Vagina (tissue), 2 donors: ENCODE measurements at regions not wholly inside any gene's neighbourhood (a gene's known extent, or its start where the extent isn't known, plus 50 kb on each side); places are given as distances from the start of the nearest gene placed in this dataset.

Experiments
- DNase-seq, 2 donors: peaks; one replicate each; pipeline ENCODE4 v3.0.0-alpha.2; 2017; ENCODE audit errors: extremely low spot score in 2 of 2
- H3K27ac ChIP-seq: fragments of 200-600 bp; sonication (generic); one replicate; pipeline ENCODE4 v1.5.1; 2019
- H3K27me3 ChIP-seq: fragments of 200-600 bp; sonication (generic); one replicate; pipeline ENCODE4 v1.5.1; 2019
- H3K36me3 ChIP-seq, 2 donors: fragments of 200-600 bp; sonication (generic); one replicate each; pipeline ENCODE4 v1.5.1; 2017 to 2019
- H3K4me1 ChIP-seq: fragments of 200-600 bp; sonication (generic); one replicate; pipeline ENCODE4 v1.5.1; 2019
- H3K4me3 ChIP-seq, 2 donors: fragments of 200-600 bp; sonication (generic); 1 replicate in 1 of 2; 2 replicates in 1 of 2; pipeline ENCODE4 v1.5.1; 2016 to 2019
- H3K9me3 ChIP-seq: fragments of 200-600 bp; sonication (generic); one replicate; pipeline ENCODE4 v1.5.1; 2019
- CTCF ChIP-seq, 3 experiments: fragments of 450-650 bp in 2 of 3; fragments of 200-600 bp in 1 of 3; sonication (generic) in 1 of 3; IDR thresholded peaks; one replicate each; pipeline ENCODE4 v1.5.1; 2017 to 2019; ENCODE audit warnings: antibody characterized with exemption in 3 of 3, mild to moderate bottlenecking in 2 of 3, moderate library complexity in 2 of 3
- POLR2A ChIP-seq, 2 donors: fragments of 450-650 bp; IDR thresholded peaks; one replicate each; pipeline ENCODE4 v1.6.1; 2017; ENCODE audit warnings: antibody characterized with exemption in 2 of 2, mild to moderate bottlenecking in 2 of 2, moderate library complexity in 2 of 2
- POLR2AphosphoS5 ChIP-seq, 2 donors: sonication (generic); formaldehyde crosslinking; IDR thresholded peaks; one replicate each; pipeline ENCODE4 v1.9.0; 2017; ENCODE audit warnings: antibody characterized with exemption in 2 of 2, mild to moderate bottlenecking in 2 of 2, low read depth in 1 of 2; ENCODE audit not compliant: insufficient read depth in 1 of 2
- intact Hi-C: fragments of 100-400 bp; cut with DNase I; formaldehyde crosslinking; loops from one replicate; pipeline ENCODE4 v1.15.1; 2023

DNA sequence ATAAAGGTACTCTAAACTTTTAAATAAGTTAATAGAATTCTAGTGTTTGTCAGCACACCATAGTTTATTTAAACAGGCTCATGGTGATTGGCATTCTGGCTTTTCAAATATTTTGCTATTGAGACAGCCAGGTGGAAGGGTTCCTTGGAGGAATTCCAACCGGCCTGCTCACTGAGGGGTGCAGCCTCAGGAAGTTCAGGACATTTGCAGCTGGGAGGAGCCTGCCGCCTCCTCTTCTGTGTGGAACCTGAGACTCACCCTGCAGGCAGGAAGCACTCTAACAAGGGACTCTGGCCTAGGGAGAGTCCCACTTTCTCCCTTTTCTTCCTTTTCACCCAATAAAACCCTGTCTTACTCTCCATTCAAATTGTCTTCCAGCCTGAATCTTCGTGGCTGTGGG is 1328.0 kb downstream of the FSTL5 start:
- DNase-seq, result no peak
- H3K36me3 ChIP-seq, result no peaks in the 10 kb centered on the region
- intact Hi-C loops, result no loop called here
- H3K27me3 ChIP-seq, result no peaks in the 10 kb centered on the region
- H3K9me3 ChIP-seq, result no peaks in the 10 kb centered on the region
- H3K4me3 ChIP-seq, result no peak overlapping the region
- H3K4me1 ChIP-seq, result no peaks in the 10 kb centered on the region
- no peak overlapping the region for H3K27ac ChIP-seq
- TF ChIP-seq POLR2A (IDR thresholded peaks at IDR 0.05), result no peak
- no peak for TF ChIP-seq POLR2AphosphoS5 (IDR thresholded peaks at IDR 0.05; ENCODE audit: insufficient read depth in 1 of 2, low read depth in 1 of 2)
- TF ChIP-seq CTCF (IDR thresholded peaks at IDR 0.05), result no peak

DNA sequence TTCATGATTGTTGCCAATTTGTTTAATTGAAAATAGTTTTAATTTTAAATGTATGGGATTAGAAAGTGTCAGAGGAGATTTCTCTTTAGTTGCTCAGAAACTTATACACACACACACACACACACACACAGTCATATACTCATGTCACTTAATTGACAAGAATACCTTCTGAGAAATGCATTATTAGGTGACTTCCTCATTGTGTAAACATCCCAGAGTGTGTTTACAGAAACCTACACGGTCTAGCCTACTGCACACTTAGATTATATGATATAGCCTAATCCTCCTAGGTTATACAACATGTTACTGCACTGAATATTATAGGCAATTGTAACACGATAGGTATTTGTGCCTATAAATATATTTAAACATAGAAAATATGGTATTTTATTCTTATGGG is 1327.4 kb downstream of the FSTL5 start:
- H3K27ac ChIP-seq, result no peak overlapping the region
- intact Hi-C loops, result no loop called here
- TF ChIP-seq POLR2A (IDR thresholded peaks at IDR 0.05) (no peak), POLR2AphosphoS5 (IDR thresholded peaks at IDR 0.05; ENCODE audit: insufficient read depth in 1 of 2, low read depth in 1 of 2) (no peak), CTCF (IDR thresholded peaks at IDR 0.05) (no peak)
- no peaks in the 10 kb centered on the region for H3K9me3 ChIP-seq
- no peaks in the 10 kb centered on the region for H3K4me1 ChIP-seq
- no peak for DNase-seq
- H3K36me3 ChIP-seq, result no peaks in the 10 kb centered on the region
- no peak overlapping the region for H3K4me3 ChIP-seq
- H3K27me3 ChIP-seq, result no peaks in the 10 kb centered on the region

GRCh38 chr4:160846121-160846520 is 1317.7 kb downstream of the FSTL5 start:
- H3K9me3 ChIP-seq, result no peaks in the 10 kb centered on the region
- no peaks in the 10 kb centered on the region for H3K36me3 ChIP-seq
- no peak overlapping the region for H3K27ac ChIP-seq
- TF ChIP-seq POLR2A (IDR thresholded peaks at IDR 0.05) (no peak), POLR2AphosphoS5 (IDR thresholded peaks at IDR 0.05; ENCODE audit: insufficient read depth in 1 of 2, low read depth in 1 of 2) (no peak), CTCF (IDR thresholded peaks at IDR 0.05) (no peak)
- no peak overlapping the region for H3K4me3 ChIP-seq
- intact Hi-C loops, result no loop called here
- no peaks in the 10 kb centered on the region for H3K27me3 ChIP-seq
- no peak for DNase-seq
- H3K4me1 ChIP-seq, result no peaks in the 10 kb centered on the region

GRCh38 chr4:160847228-160847627 is 1316.6 kb downstream of the FSTL5 start:
- H3K4me3 ChIP-seq, result no peak overlapping the region
- no peaks in the 10 kb centered on the region for H3K4me1 ChIP-seq
- intact Hi-C loops, result no loop called here
- no peak for DNase-seq
- H3K36me3 ChIP-seq, result no peaks in the 10 kb centered on the region
- H3K27ac ChIP-seq, result no peak overlapping the region
- no peaks in the 10 kb centered on the region for H3K27me3 ChIP-seq
- H3K9me3 ChIP-seq, result no peaks in the 10 kb centered on the region
- TF ChIP-seq POLR2A (IDR thresholded peaks at IDR 0.05) (no peak), POLR2AphosphoS5 (IDR thresholded peaks at IDR 0.05; ENCODE audit: insufficient read depth in 1 of 2, low read depth in 1 of 2) (no peak), CTCF (IDR thresholded peaks at IDR 0.05) (no peak)

DNA sequence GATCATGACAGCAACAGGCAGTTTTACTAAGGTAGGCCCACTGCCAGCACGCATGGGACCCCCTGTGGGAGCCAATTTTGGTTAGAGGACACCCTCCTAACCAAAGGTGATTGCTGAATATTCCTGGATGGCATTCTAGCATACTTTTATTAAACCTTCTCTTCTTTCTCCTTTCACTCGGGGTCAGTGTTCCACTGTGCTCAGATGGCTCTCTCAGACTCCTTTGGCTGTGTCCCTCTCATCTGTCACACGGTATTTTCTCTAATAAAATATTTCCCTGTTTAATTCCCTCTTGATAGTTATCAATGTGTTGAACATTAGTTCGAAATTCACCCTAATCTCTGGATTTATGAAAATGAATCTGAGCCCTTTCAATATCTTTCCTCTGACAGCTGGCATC is 1315.3 kb downstream of the FSTL5 start:
- no peak overlapping the region for H3K27ac ChIP-seq
- intact Hi-C loops, result no loop called here
- TF ChIP-seq CTCF (IDR thresholded peaks at IDR 0.05) (no peak), POLR2AphosphoS5 (IDR thresholded peaks at IDR 0.05; ENCODE audit: insufficient read depth in 1 of 2, low read depth in 1 of 2) (no peak), POLR2A (IDR thresholded peaks at IDR 0.05) (no peak)

More for the DNA sequence above, 1315.3 kb downstream of the FSTL5 start:
- Histone ChIP-seq H3K36me3 (no peaks in the 10 kb centered on the region), H3K4me1 (no peaks in the 10 kb centered on the region), H3K27me3 (no peaks in the 10 kb centered on the region), H3K9me3 (no peaks in the 10 kb centered on the region), H3K4me3 (no peak overlapping the region)
- no peak for DNase-seq
